Breast epithelium (tissue), 4 donors: ENCODE measurements at regions not wholly inside any gene's neighbourhood (a gene's known extent, or its start where the extent isn't known, plus 50 kb on each side); places are given as distances from the start of the nearest gene placed in this dataset.
"Not testable (repeated sequence)": the region's sequence is repeated elsewhere in the genome, so short reads cannot be mapped to it uniquely, and the experiment has no call there.

Experiments
- DNase-seq, 2 donors: peaks; one replicate each; pipeline ENCODE4 v3.0.0-alpha.2; 2019; ENCODE audit warnings: low spot score in 2 of 2
- H3K27ac ChIP-seq, 2 donors: fragments of 200-600 bp; sonication (generic) in 1 of 2; one replicate each; pipeline ENCODE4 v1.5.1; 2016 to 2019; ENCODE audit warnings: mild to moderate bottlenecking in 1 of 2
- H3K27me3 ChIP-seq, 2 donors: fragments of 200-600 bp; sonication (generic) in 1 of 2; one replicate each; pipeline versions ENCODE4 v1.5.1 to v1.6.0; 2017 to 2019; ENCODE audit warnings: control low read depth in 1 of 2, mild to moderate bottlenecking in 1 of 2
- H3K36me3 ChIP-seq: fragments of 200-600 bp; one replicate; pipeline ENCODE4 v1.5.1; 2019
- H3K4me1 ChIP-seq, 2 donors: fragments of 200-600 bp; sonication (generic); one replicate each; pipeline ENCODE4 v1.5.1; 2016 to 2019; ENCODE audit warnings: control low read depth in 1 of 2
- H3K4me3 ChIP-seq, 3 donors: fragments of 200-600 bp; sonication (generic); 1 replicate in 2 of 3; 2 replicates in 1 of 3; pipeline ENCODE4 v1.5.1; 2016 to 2019; ENCODE audit warnings: mild to moderate bottlenecking in 3 of 3, moderate library complexity in 2 of 3
- H3K9me3 ChIP-seq, 2 donors: fragments of 200-600 bp; sonication (generic) in 1 of 2; one replicate each; pipeline ENCODE4 v1.5.1; 2016 to 2019; ENCODE audit warnings: control low read depth in 1 of 2
- CTCF ChIP-seq, 3 donors: fragments of 450-650 bp; IDR thresholded peaks; one replicate each; pipeline ENCODE4 v1.5.1; 2016 to 2017; ENCODE audit warnings: antibody characterized with exemption in 3 of 3, mild to moderate bottlenecking in 3 of 3, moderate library complexity in 3 of 3
- POLR2A ChIP-seq: fragments of 450-650 bp; IDR thresholded peaks from one replicate; pipeline ENCODE4 v1.6.1; 2016; ENCODE audit warnings: antibody characterized with exemption, mild to moderate bottlenecking, moderate library complexity
- POLR2AphosphoS5 ChIP-seq, 3 donors: sonication (generic); formaldehyde crosslinking; IDR thresholded peaks; one replicate each; pipeline ENCODE4 v1.6.1; 2017; ENCODE audit warnings: antibody characterized with exemption in 3 of 3
- intact Hi-C: fragments of 100-400 bp; cut with DNase I; formaldehyde crosslinking; loops from one replicate; pipeline ENCODE4 v1.15.1; 2023; ENCODE audit warnings: low total_unique reads

- H3K27me3 ChIP-seq, result no peaks in the 10 kb centered on the region
- H3K36me3 ChIP-seq, result no peaks in the 10 kb centered on the region
- H3K27ac ChIP-seq, result no peak overlapping the region
- H3K4me1 ChIP-seq, result no peaks in the 10 kb centered on the region
- H3K9me3 ChIP-seq, result no peaks in the 10 kb centered on the region
- no peak for TF ChIP-seq POLR2AphosphoS5 (IDR thresholded peaks at IDR 0.05)
- TF ChIP-seq POLR2A, result no peak
- no peak for TF ChIP-seq CTCF (IDR thresholded peaks at IDR 0.05)
- intact Hi-C loops, result no loop called here
- no peak for DNase-seq
- no peak overlapping the region for H3K4me3 ChIP-seq
Measured at GRCh38 chrX:28135378-28136047, 154.3 kb upstream of the DCAF8L1 start.

GRCh38 chrX:28133763-28134162, 152.5 kb upstream of the DCAF8L1 start:
- Histone ChIP-seq H3K9me3 (peaks cover 0 to 2% of the 10 kb centered on the region in 2 donors), H3K4me3 (no peak overlapping the region), H3K4me1 (no peaks in the 10 kb centered on the region), H3K27ac (no peak overlapping the region), H3K27me3 (no peaks in the 10 kb centered on the region), H3K36me3 (no peaks in the 10 kb centered on the region)
- TF ChIP-seq CTCF (IDR thresholded peaks at IDR 0.05), result no peak
- TF ChIP-seq POLR2A, result no peak
- no peak for TF ChIP-seq POLR2AphosphoS5 (IDR thresholded peaks at IDR 0.05)
- no peak for DNase-seq
- intact Hi-C loops, result no loop called here

- no peak for DNase-seq
- Histone ChIP-seq H3K9me3 (peaks cover 0 to 5% of the 10 kb centered on the region in 2 donors), H3K4me3 (no peak overlapping the region), H3K4me1 (no peaks in the 10 kb centered on the region), H3K27ac (no peak overlapping the region), H3K36me3 (no peaks in the 10 kb centered on the region), H3K27me3 (peaks cover 0 to 5% of the 10 kb centered on the region in 2 donors)
- intact Hi-C loops, result no loop called here
- no peak for TF ChIP-seq POLR2A
- TF ChIP-seq CTCF (IDR thresholded peaks at IDR 0.05), result no peak
- no peak for TF ChIP-seq POLR2AphosphoS5 (IDR thresholded peaks at IDR 0.05)
Measured at GRCh38 chrX:28127662-28128061, 146.4 kb upstream of the DCAF8L1 start.

- no peaks in the 10 kb centered on the region for H3K36me3 ChIP-seq
- H3K27me3 ChIP-seq, result peaks cover 0 to 5% of the 10 kb centered on the region in 2 donors
- peaks cover 0 to 5% of the 10 kb centered on the region in 2 donors for H3K9me3 ChIP-seq
- no peak overlapping the region for H3K27ac ChIP-seq
- no peak for DNase-seq
- TF ChIP-seq POLR2AphosphoS5 (IDR thresholded peaks at IDR 0.05), result no peak
- TF ChIP-seq CTCF (IDR thresholded peaks at IDR 0.05), result no peak
- no peak for TF ChIP-seq POLR2A
- intact Hi-C loops, result no loop called here
- H3K4me3 ChIP-seq, result no peak overlapping the region
- no peaks in the 10 kb centered on the region for H3K4me1 ChIP-seq
Measured at GRCh38 chrX:28126886-28127285, 145.6 kb upstream of the DCAF8L1 start.

- no peak for TF ChIP-seq POLR2AphosphoS5 (IDR thresholded peaks at IDR 0.05)
- TF ChIP-seq CTCF (IDR thresholded peaks at IDR 0.05), result no peak
- no peak for TF ChIP-seq POLR2A
- intact Hi-C loops, result no loop called here
- H3K27me3 ChIP-seq, result peaks cover 0 to 5% of the 10 kb centered on the region in 2 donors
Measured at GRCh38 chrX:28124416-28124815, 143.2 kb upstream of the DCAF8L1 start.

GRCh38 chrX:28120580-28121245, 139.5 kb upstream of the DCAF8L1 start:
- DNase-seq, H3K9me3 ChIP-seq, H3K4me1 ChIP-seq, H3K4me3 ChIP-seq, H3K36me3 ChIP-seq, H3K27ac ChIP-seq, intact Hi-C loops: not testable (repeated sequence)
- peaks cover 0 to 11% of the 10 kb centered on the region in 2 donors for H3K27me3 ChIP-seq

More at GRCh38 chrX:28124416-28124815, 143.2 kb upstream of the DCAF8L1 start:
- H3K9me3 ChIP-seq, result peaks cover 0 to 5% of the 10 kb centered on the region in 2 donors
- H3K4me1 ChIP-seq, result no peaks in the 10 kb centered on the region
- H3K36me3 ChIP-seq, result no peaks in the 10 kb centered on the region
- H3K4me3 ChIP-seq, result no peak overlapping the region
- DNase-seq, result no peak
- H3K27ac ChIP-seq, result no peak overlapping the region
